Astrocyte (in vitro differentiated cells and primary cell): ENCODE measurements at regions not wholly inside any gene's neighbourhood (a gene's known extent, or its start where the extent isn't known, plus 50 kb on each side); places are given as distances from the start of the nearest gene placed in this dataset.

Experiments used
- DNase-seq: peaks from one replicate; pipeline ENCODE4 v3.0.0-alpha.2; 2010; ENCODE audit warnings: low read depth
- FAIRE-seq: peaks from 2 replicates; lab custom pipeline; 2011; peaks lifted over from hg19 to GRCh38; lab: Jason Lieb, UNC
- H2AFZ ChIP-seq: 2 replicates; pipeline ENCODE4 v1.6.0; 2012; ENCODE audit warnings: low read depth, low read length, inconsistent platforms
- H3K27ac ChIP-seq: 2 replicates; pipeline ENCODE4 v1.5.1; 2011; ENCODE audit warnings: low read depth, low read length, inconsistent platforms
- H3K27me3 ChIP-seq: 2 replicates; pipeline ENCODE4 v1.6.0; 2011; ENCODE audit warnings: low read length, inconsistent platforms; ENCODE audit not compliant: insufficient read depth
- H3K36me3 ChIP-seq: 2 replicates; pipeline ENCODE4 v1.5.1; 2011; ENCODE audit warnings: low read length, inconsistent platforms; ENCODE audit not compliant: insufficient read depth
- H3K4me1 ChIP-seq: 2 replicates; pipeline ENCODE4 v1.5.1; 2011; ENCODE audit warnings: low read length, inconsistent platforms; ENCODE audit not compliant: insufficient read depth
- H3K4me2 ChIP-seq: 2 replicates; pipeline ENCODE4 v1.6.0; 2012; ENCODE audit warnings: low read length, inconsistent platforms
- H3K4me3 ChIP-seq: 2 replicates; pipeline ENCODE4 v1.5.1; 2011; ENCODE audit warnings: low read depth, mild to moderate bottlenecking, low read length, inconsistent platforms; ENCODE audit not compliant: insufficient read depth
- H3K79me2 ChIP-seq: 2 replicates; pipeline ENCODE4 v1.6.0; 2012; ENCODE audit warnings: mild to moderate bottlenecking, low read length, inconsistent platforms; ENCODE audit not compliant: insufficient read depth
- H3K9ac ChIP-seq: 2 replicates; pipeline ENCODE4 v1.6.0; 2012; ENCODE audit warnings: mild to moderate bottlenecking, low read length, inconsistent platforms
- H3K9me3 ChIP-seq: 2 replicates; pipeline ENCODE4 v1.5.1; 2012; ENCODE audit warnings: low read depth, mild to moderate bottlenecking, low read length, inconsistent platforms; ENCODE audit not compliant: insufficient read depth
- H4K20me1 ChIP-seq: 2 replicates; pipeline ENCODE4 v1.6.0; 2012; ENCODE audit warnings: low read length, inconsistent platforms; ENCODE audit not compliant: insufficient read depth
- H3K27ac Mint-ChIP-seq: one replicate; pipeline ENCODE4 v1.8.0; 2021; ENCODE audit warnings: mild to moderate bottlenecking, mixed read lengths; ENCODE audit not compliant: unreplicated experiment
- H3K27me3 Mint-ChIP-seq: one replicate; pipeline ENCODE4 v1.8.0; 2021; ENCODE audit warnings: low read depth, mixed read lengths; ENCODE audit not compliant: unreplicated experiment
- H3K36me3 Mint-ChIP-seq: one replicate; pipeline ENCODE4 v1.8.0; 2021; ENCODE audit warnings: low read depth, mixed read lengths; ENCODE audit not compliant: unreplicated experiment
- H3K4me1 Mint-ChIP-seq: one replicate; pipeline ENCODE4 v1.8.0; 2021; ENCODE audit warnings: low read depth, mixed read lengths; ENCODE audit not compliant: unreplicated experiment
- H3K4me3 Mint-ChIP-seq: one replicate; pipeline ENCODE4 v1.8.0; 2021; ENCODE audit warnings: mild to moderate bottlenecking, moderate library complexity, mixed read lengths; ENCODE audit not compliant: unreplicated experiment
- H3K9me3 Mint-ChIP-seq: one replicate; pipeline ENCODE4 v1.8.0; 2021; ENCODE audit warnings: mild to moderate bottlenecking, mixed read lengths; ENCODE audit not compliant: unreplicated experiment
- EZH2 ChIP-seq: IDR thresholded peaks from 2 replicates; pipeline ENCODE4 v1.6.1; 2012; ENCODE audit warnings: mild to moderate bottlenecking, low read length, inconsistent platforms; ENCODE audit not compliant: insufficient read depth
- TF ChIP-seq, protein P1 (sequence below): IDR thresholded peaks from 2 replicates; pipeline ENCODE4 v1.5.1; 2011; ENCODE audit warnings: low read depth, mild to moderate bottlenecking, inconsistent platforms, low read length, moderate library complexity; ENCODE audit not compliant: insufficient read depth

DNA sequence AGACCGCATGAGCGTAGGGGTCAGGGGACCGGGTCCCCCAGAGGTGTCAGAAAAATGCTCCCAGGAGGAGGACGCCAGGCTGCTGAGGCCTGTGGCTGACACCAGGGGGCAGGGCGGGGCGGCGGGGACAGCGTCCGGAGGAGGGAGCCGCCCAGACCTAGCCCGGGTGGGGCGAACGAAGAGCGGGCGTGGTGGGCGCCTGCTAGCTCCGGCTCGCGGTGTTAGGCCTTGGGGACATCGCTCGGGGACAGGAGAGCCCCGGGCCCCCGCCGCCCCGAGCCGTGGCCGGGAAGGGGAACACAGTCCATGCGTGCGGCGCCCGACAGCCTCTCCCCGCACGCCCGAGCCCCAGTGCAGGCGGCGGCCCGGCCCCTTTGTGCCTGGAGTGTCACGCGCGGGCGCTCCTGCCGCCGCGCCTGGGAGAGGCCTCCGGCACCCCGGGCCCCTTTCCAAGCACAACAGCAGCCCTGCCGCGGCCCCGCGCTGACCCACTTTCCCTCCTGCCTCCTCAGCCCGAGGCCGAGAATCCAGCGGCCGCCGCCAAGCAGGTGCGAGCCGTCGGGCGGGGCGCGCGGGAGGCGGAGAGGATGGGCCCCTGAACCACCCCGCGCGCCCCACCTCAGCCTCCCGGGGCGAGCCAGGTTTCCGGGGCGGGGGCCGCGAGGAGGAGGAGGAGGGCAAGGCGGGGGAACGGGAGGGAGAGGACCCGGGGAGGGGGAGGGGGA lies 111.0 kb upstream of the KLF13 start:
- Histone ChIP-seq H3K27me3 (no peaks in the 10 kb centered on the region), H3K9me3 (no peaks in the 10 kb centered on the region), H3K4me2 (peak overlapping the region; percentile 77), H3K79me2 (no peaks in the 10 kb centered on the region), H3K4me1 (peaks cover 3% of the 10 kb centered on the region), H3K4me3 (peak overlapping the region; percentile 33), H2AFZ (peak overlapping the region; percentile 66), H4K20me1 (no peaks in the 10 kb centered on the region), H3K27ac (no peak overlapping the region), H3K9ac (no peak overlapping the region), H3K36me3 (no peaks in the 10 kb centered on the region)
- H3K27ac Mint-ChIP-seq, result no peak overlapping the region
- no peaks in the 10 kb centered on the region for H3K4me1 Mint-ChIP-seq
- no peak for TF ChIP-seq EZH2
- TF ChIP-seq, protein P1, sequence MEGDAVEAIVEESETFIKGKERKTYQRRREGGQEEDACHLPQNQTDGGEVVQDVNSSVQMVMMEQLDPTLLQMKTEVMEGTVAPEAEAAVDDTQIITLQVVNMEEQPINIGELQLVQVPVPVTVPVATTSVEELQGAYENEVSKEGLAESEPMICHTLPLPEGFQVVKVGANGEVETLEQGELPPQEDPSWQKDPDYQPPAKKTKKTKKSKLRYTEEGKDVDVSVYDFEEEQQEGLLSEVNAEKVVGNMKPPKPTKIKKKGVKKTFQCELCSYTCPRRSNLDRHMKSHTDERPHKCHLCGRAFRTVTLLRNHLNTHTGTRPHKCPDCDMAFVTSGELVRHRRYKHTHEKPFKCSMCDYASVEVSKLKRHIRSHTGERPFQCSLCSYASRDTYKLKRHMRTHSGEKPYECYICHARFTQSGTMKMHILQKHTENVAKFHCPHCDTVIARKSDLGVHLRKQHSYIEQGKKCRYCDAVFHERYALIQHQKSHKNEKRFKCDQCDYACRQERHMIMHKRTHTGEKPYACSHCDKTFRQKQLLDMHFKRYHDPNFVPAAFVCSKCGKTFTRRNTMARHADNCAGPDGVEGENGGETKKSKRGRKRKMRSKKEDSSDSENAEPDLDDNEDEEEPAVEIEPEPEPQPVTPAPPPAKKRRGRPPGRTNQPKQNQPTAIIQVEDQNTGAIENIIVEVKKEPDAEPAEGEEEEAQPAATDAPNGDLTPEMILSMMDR, result peak; percentile 22
- DNase-seq (peak; percentile 12), FAIRE-seq (no peak)
- H3K36me3 Mint-ChIP-seq, result no peaks in the 10 kb centered on the region
- H3K9me3 Mint-ChIP-seq, result no peaks in the 10 kb centered on the region
- H3K27me3 Mint-ChIP-seq, result peaks cover 33% of the 10 kb centered on the region
- H3K4me3 Mint-ChIP-seq, result peak overlapping the region; percentile 8

DNA sequence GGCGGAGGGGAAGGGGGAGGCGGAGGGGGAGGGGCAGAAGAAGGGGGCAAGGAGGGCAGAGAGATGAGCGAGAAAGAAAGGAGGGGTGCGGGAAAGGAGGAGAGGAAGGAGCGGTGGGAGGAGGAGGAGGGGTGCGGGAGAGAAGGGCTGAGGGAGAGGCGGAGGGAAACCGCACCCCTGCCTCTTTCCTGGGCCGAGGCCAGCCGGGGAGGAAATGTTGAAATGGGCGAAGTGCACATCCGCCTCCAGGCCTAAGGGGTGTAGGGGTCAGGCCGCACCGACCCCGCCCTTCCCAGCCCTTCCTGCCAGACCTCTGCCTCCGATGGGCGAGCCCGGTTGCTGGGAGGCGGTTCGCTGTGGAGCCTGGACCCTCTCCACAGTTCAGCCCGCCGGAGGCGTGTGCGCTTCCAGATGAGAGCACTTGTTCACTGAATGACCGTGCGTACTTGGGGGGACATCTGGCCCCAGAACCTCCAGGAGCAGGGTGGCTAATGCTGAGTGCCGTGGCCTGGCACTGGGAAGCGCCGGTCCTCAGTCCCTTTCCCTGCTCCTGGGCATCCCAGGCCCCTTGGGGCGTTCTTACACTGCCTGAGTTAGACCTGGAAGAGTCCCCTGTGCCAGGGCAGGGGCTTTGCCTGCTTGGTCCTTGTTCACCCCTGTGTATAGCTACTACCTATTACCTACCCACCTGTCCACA lies 110.3 kb upstream of the KLF13 start:
- Mint-ChIP-seq H3K27ac (no peak overlapping the region), H3K4me3 (peak overlapping the region; percentile 74), H3K9me3 (no peaks in the 10 kb centered on the region), H3K4me1 (no peaks in the 10 kb centered on the region), H3K27me3 (peaks cover 33% of the 10 kb centered on the region), H3K36me3 (no peaks in the 10 kb centered on the region)
- FAIRE-seq (no peak), DNase-seq (no peak)
- Histone ChIP-seq H3K36me3 (no peaks in the 10 kb centered on the region), H3K79me2 (no peaks in the 10 kb centered on the region), H3K27ac (no peak overlapping the region), H4K20me1 (no peaks in the 10 kb centered on the region), H3K4me1 (peaks cover 3% of the 10 kb centered on the region), H3K4me3 (peak overlapping the region; percentile 10), H3K9me3 (no peaks in the 10 kb centered on the region), H2AFZ (peak overlapping the region; percentile 56), H3K9ac (no peak overlapping the region), H3K4me2 (peak overlapping the region; percentile 77), H3K27me3 (no peaks in the 10 kb centered on the region)
- no peak for TF ChIP-seq EZH2
- TF ChIP-seq, protein P1, result no peak

DNA sequence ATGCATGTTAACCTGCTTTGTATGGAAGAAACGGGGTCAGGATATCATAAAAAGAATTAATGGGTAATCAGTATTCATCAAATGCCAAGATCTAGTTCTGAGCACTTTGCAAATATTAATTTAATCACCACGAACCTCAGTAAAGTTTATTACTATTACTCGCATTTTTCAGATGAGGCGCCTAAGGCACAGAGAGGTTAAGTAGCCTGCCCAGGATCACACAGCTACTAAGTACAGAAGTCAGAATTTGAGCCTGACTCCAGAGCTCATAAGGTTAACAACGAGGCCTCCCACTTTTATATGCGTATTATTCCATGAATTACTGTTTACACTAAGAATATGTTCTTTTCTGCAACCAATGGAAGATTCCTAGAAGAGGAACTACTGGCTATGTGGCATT lies 109.6 kb upstream of the KLF13 start:
- Histone ChIP-seq H3K36me3 (no peaks in the 10 kb centered on the region), H3K4me3 (no peak overlapping the region), H3K4me2 (no peak overlapping the region), H4K20me1 (no peaks in the 10 kb centered on the region), H3K27me3 (no peaks in the 10 kb centered on the region), H3K79me2 (no peaks in the 10 kb centered on the region), H3K27ac (no peak overlapping the region), H3K9me3 (no peaks in the 10 kb centered on the region), H3K9ac (no peak overlapping the region), H3K4me1 (peaks cover 3% of the 10 kb centered on the region), H2AFZ (no peak overlapping the region)
- Mint-ChIP-seq H3K4me1 (no peaks in the 10 kb centered on the region), H3K27ac (no peak overlapping the region), H3K9me3 (no peaks in the 10 kb centered on the region), H3K36me3 (no peaks in the 10 kb centered on the region), H3K4me3 (no peak overlapping the region), H3K27me3 (peaks cover 29% of the 10 kb centered on the region)
- TF ChIP-seq, protein P1, result no peak
- no peak for TF ChIP-seq EZH2
- no peak for FAIRE-seq
- DNase-seq, result no peak
